GM12878 (cell line): ENCODE measurements at regions not wholly inside any gene's neighbourhood (a gene's known extent, or its start where the extent isn't known, plus 50 kb on each side); places are given as distances from the start of the nearest gene placed in this dataset.

Source experiments
- BHLHE40 ChIP-seq, 2 experiments: fragments of 450-650 bp in 1 of 2; IDR thresholded peaks; 2 replicates each; pipeline ENCODE4 v1.6.1; 2011 to 2017; ENCODE audit warnings: low read depth in 2 of 2, borderline replicate concordance in 1 of 2, improper control_type of control experiment in 1 of 2, low read length in 1 of 2, mild to moderate bottlenecking in 1 of 2
- CBFB ChIP-seq: IDR thresholded peaks from 2 replicates; pipeline ENCODE4 v1.6.1; 2016; ENCODE audit warnings: antibody characterized with exemption, low read depth
- CTCF ChIP-seq, 3 experiments: IDR thresholded peaks in 2 of 3; conservative IDR thresholded peaks in 1 of 3; 2 replicates each; pipeline ENCODE4 v1.5.1; 2011; ENCODE audit warnings: low read depth in 3 of 3, low read length in 3 of 3, mild to moderate bottlenecking in 3 of 3, control low read depth in 2 of 3, moderate library complexity in 2 of 3, inconsistent platforms in 1 of 3, mixed read lengths in 1 of 3; ENCODE audit not compliant: control insufficient read depth in 2 of 3, insufficient read depth in 1 of 3; ENCODE audit errors: extremely low read depth in 1 of 3
- MTA3 ChIP-seq: IDR thresholded peaks from 2 replicates; pipeline ENCODE4 v1.6.1; 2012; ENCODE audit warnings: low read length, inconsistent platforms, borderline replicate concordance
- NFYA ChIP-seq: IDR thresholded peaks from 2 replicates; pipeline ENCODE4 v1.6.1; 2011; ENCODE audit warnings: low read depth, mild to moderate bottlenecking, low read length, improper control_type of control experiment, borderline replicate concordance
- POLR2A ChIP-seq: IDR thresholded peaks from 2 replicates; pipeline ENCODE4 v1.6.1; 2011; ENCODE audit warnings: low read depth, mild to moderate bottlenecking, low read length
- RAD21 ChIP-seq: IDR thresholded peaks from 2 replicates; pipeline ENCODE4 v1.6.1; 2011; ENCODE audit warnings: mild to moderate bottlenecking, low read depth, low read length, moderate library complexity; ENCODE audit not compliant: insufficient read depth
- SMC3 ChIP-seq: IDR thresholded peaks from 2 replicates; pipeline ENCODE4 v1.6.1; 2011; ENCODE audit warnings: low read length, improper control_type of control experiment, borderline replicate concordance
- YY1 ChIP-seq: IDR thresholded peaks from 2 replicates; pipeline ENCODE4 v1.6.1; 2011; ENCODE audit warnings: low read depth, mild to moderate bottlenecking, low read length
- ZZZ3 ChIP-seq: IDR thresholded peaks from 2 replicates; pipeline ENCODE4 v1.6.1; 2011; ENCODE audit warnings: low read depth; ENCODE audit not compliant: control insufficient read depth, insufficient read length

- TF ChIP-seq MTA3 (no peak), ZZZ3 (no peak), RAD21 (no peak), CBFB (no peak), NFYA (no peak), CTCF (IDR thresholded peaks at IDR 0.05 in 2 of 3, conservative IDR thresholded peaks at IDR 0.05 in 1 of 3; ENCODE audit: control insufficient read depth in 2 of 3, extremely low read depth in 1 of 3, insufficient read depth in 1 of 3, low read depth in 3 of 3, low read length in 3 of 3) (no peak), SMC3 (no peak), BHLHE40 (IDR thresholded peaks at IDR 0.05; ENCODE audit: borderline replicate concordance in 1 of 2, low read depth in 2 of 2, low read length in 1 of 2) (no peak), POLR2A (no peak), YY1 (no peak)
These were observed 691.8 kb downstream of the NXPH1 start for GRCh38 chr7:9125246-9125645.
